ENCODE measurements at regions not wholly inside any gene's neighbourhood (a gene's known extent, or its start where the extent isn't known, plus 50 kb on each side); places are given as distances from the start of the nearest gene placed in this dataset.

- no peak for DNase-seq (ENCODE audit: low read depth in 2 of 2)
Measured at GRCh38 chr12:111012918-111013317, 92.5 kb upstream of the MYL2 start.

GRCh38 chr12:111011999-111012600, 91.7 kb upstream of the MYL2 start:
- DNase-seq (ENCODE audit: low read depth in 2 of 2) = no peak

- no peak for DNase-seq (ENCODE audit: low read depth in 2 of 2)
Measured at GRCh38 chr12:111010916-111011657, 90.7 kb upstream of the MYL2 start.

- DNase-seq (ENCODE audit: low read depth in 2 of 2) = no peak
Measured at GRCh38 chr12:111010061-111010460, 89.7 kb upstream of the MYL2 start.

GRCh38 chr12:111006621-111007020, 86.2 kb upstream of the MYL2 start:
- no peak for DNase-seq (ENCODE audit: low read depth in 2 of 2)

- no peak for DNase-seq (ENCODE audit: low read depth in 2 of 2)
Measured at GRCh38 chr12:110998971-110999370, 78.6 kb upstream of the MYL2 start.

- DNase-seq (ENCODE audit: low read depth in 2 of 2) = no peak
Measured at GRCh38 chr12:110998165-110998564, 77.8 kb upstream of the MYL2 start.

GRCh38 chr12:110996415-110996814, 76.0 kb upstream of the MYL2 start:
- no peak for DNase-seq (ENCODE audit: low read depth in 2 of 2)

- no peak for DNase-seq (ENCODE audit: low read depth in 2 of 2)
Measured at GRCh38 chr12:110995615-110996014, 75.2 kb upstream of the MYL2 start.

- DNase-seq (ENCODE audit: low read depth in 2 of 2) = no peak
Measured at GRCh38 chr12:110995016-110995415, 74.6 kb upstream of the MYL2 start.

- no peak for DNase-seq (ENCODE audit: low read depth in 2 of 2)
Measured at GRCh38 chr12:110993434-110993833, 73.1 kb upstream of the MYL2 start.

GRCh38 chr12:110992909-110993308, 72.5 kb upstream of the MYL2 start:
- no peak for DNase-seq (ENCODE audit: low read depth in 2 of 2)

- no peak for DNase-seq (ENCODE audit: low read depth in 2 of 2)
Measured at GRCh38 chr12:110983811-110984210, 63.4 kb upstream of the MYL2 start.

GRCh38 chr12:110972866-110973265, 52.5 kb upstream of the MYL2 start:
- no peak for DNase-seq (ENCODE audit: low read depth in 2 of 2)

- DNase-seq (ENCODE audit: low read depth in 2 of 2) = no peak
Measured at GRCh38 chr12:110971936-110972335, 51.6 kb upstream of the MYL2 start.

GRCh38 chr12:110971189-110971920, 51.0 kb upstream of the MYL2 start:
- no peak for DNase-seq (ENCODE audit: low read depth in 2 of 2)
